Spleen (tissue), 11 donors: ENCODE measurements at regions not wholly inside any gene's neighbourhood (a gene's known extent, or its start where the extent isn't known, plus 50 kb on each side); places are given as distances from the start of the nearest gene placed in this dataset.

Experiments
- DNase-seq: peaks from one replicate; pipeline ENCODE4 v3.0.0-alpha.2; 2020
- H3K27ac ChIP-seq, 8 donors: fragments of 200-600 bp; sonication (generic) in 7 of 8; 1 replicate in 4 of 8; 2 replicates in 4 of 8; pipeline versions ENCODE4 v1.5.0 to v1.8.0; 2016 to 2021; ENCODE audit warnings: inconsistent platforms in 4 of 8, mild to moderate bottlenecking in 4 of 8, moderate library complexity in 1 of 8
- H3K27me3 ChIP-seq, 7 donors: fragments of 200-600 bp; sonication (generic) in 6 of 7; replicated peaks in 1 of 7; 1 replicate in 4 of 7; 2 replicates in 3 of 7; pipeline versions ENCODE4 v1.5.0 to v1.8.0; 2016 to 2021; ENCODE audit warnings: inconsistent platforms in 3 of 7, mild to moderate bottlenecking in 1 of 7
- H3K36me3 ChIP-seq, 6 donors: fragments of 200-600 bp; sonication (generic) in 5 of 6; 1 replicate in 4 of 6; 2 replicates in 2 of 6; pipeline versions ENCODE4 v1.5.0 to v1.8.0; 2016 to 2021; ENCODE audit warnings: inconsistent platforms in 2 of 6
- H3K4me1 ChIP-seq, 6 donors: fragments of 200-600 bp; sonication (generic) in 5 of 6; 1 replicate in 3 of 6; 2 replicates in 3 of 6; pipeline versions ENCODE4 v1.5.0 to v1.8.0; 2016 to 2021; ENCODE audit warnings: inconsistent platforms in 3 of 6
- H3K4me3 ChIP-seq, 8 donors: fragments of 200-600 bp; sonication (generic) in 7 of 8; 1 replicate in 4 of 8; 2 replicates in 4 of 8; pipeline versions ENCODE4 v1.5.0 to v1.8.0; 2016 to 2021; ENCODE audit warnings: inconsistent platforms in 4 of 8, mild to moderate bottlenecking in 4 of 8, moderate library complexity in 2 of 8
- H3K9me3 ChIP-seq, 8 donors: fragments of 200-600 bp; sonication (generic) in 7 of 8; 1 replicate in 4 of 8; 2 replicates in 4 of 8; pipeline versions ENCODE4 v1.5.0 to v1.8.0; 2016 to 2021; ENCODE audit warnings: inconsistent platforms in 4 of 8
- POLR2A ChIP-seq, 3 donors: fragments of 450-650 bp; IDR thresholded peaks; one replicate each; pipeline ENCODE4 v1.5.1; 2017; ENCODE audit warnings: antibody characterized with exemption in 3 of 3, mild to moderate bottlenecking in 1 of 3
- POLR2AphosphoS5 ChIP-seq, 3 donors: sonication (generic); formaldehyde crosslinking; IDR thresholded peaks; one replicate each; pipeline ENCODE4 v1.5.1; 2017; ENCODE audit warnings: antibody characterized with exemption in 3 of 3
- WGBS, 5 donors: extraction: QIAGEN DNeasy Blood & Tissue Kit in 3 of 5; methylation state at CpG; one replicate each; pipeline versions ENCODE4 v1.1.5 to v1.1.7; 2013 to 2018; 5-methylcytosine and 5-hydroxymethylcytosine counted together
- intact Hi-C: fragments of 100-400 bp; cut with DNase I; formaldehyde crosslinking; loops from one replicate; pipeline ENCODE4 v1.15.0; 2023; ENCODE audit warnings: low total_unique reads
- TF ChIP-seq, protein P1 (sequence below), 11 experiments: fragments of 200-600 bp in 7 of 11; fragments of 450-650 bp in 4 of 11; sonication (generic) in 4 of 11; IDR thresholded peaks in 8 of 11; conservative IDR thresholded peaks in 3 of 11; 1 replicate in 7 of 11; 2 replicates in 4 of 11; pipeline versions ENCODE4 v1.4.0 to v1.8.0; 2016 to 2021; ENCODE audit warnings: antibody characterized with exemption in 11 of 11, inconsistent platforms in 4 of 11, mild to moderate bottlenecking in 1 of 11
- donor health status: healthy with polysubstance abuse.
- donor health status: DM: no; HTN: no; CAD: no; lungs with moderate emphysema.
- donor health status: DM: no; HTN: no; CAD: no.
- donor health status: Bipolar disorder and iron deficiency.
- donor health status: healthy.
- donor health status: DM: no; HTN: no; CAD: no.
- donor health status: DM: yes; HTN: yes; CAD: no.

DNA sequence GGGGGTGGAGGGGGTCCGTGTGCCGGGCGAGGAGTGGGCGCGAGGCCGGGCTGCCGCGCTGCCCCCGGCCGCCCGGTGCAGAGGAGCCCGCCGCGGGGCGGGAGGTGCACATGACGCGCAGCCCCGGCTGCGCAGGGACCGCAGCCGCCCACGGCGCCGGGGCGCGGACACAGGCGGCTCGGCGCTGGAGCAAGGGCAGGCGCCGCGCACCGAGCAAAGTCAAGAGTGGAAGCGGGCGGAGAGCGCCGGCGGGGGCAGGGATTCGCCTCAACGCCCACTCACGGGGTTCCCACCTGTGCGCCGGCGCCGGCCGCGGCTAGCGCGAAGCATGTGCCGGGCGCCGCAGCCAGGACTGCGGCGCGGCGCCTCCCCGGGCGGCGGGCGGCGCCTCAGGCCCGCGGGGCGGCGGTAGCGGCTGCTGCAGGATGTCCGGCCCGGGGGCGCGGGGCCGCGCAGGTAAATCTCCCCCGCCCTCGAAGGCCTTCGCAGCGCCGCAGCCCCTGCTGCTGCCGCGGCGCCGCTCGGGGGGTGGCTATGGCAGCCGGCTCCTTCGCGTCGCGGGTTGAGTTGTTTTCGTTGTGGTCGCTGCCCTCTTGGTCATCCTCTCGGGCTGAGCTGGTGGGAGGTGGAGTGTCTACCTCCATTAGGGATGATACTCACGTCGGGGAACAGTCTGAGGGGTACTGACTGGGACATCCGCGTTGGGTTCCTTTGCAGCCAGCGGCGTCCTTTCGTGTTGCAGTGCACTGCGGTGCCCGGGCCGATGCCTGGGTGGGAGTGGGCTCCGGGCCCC lies 216.3 kb upstream of the DTNA start:
- DNase-seq: peak; percentile 60
- intact Hi-C loops: no loop called here
- Histone ChIP-seq H3K36me3 (no peaks in the 10 kb centered on the region), H3K4me1 (peaks cover 0 to 18% (median 0%) of the 10 kb centered on the region in 6 donors), H3K9me3 (no peaks in the 10 kb centered on the region), H3K27ac (peak overlapping the region in 7 of 8 donors; percentile 19 to 81 (median 77)), H3K27me3 (peaks cover 0 to 46% (median 8%) of the 10 kb centered on the region in 7 donors), H3K4me3 (peak overlapping the region; percentile 16 to 70 (median 40))
- 2 to 8% (median 3%) methylated on average over 31 to 101 of the region's 101 CpGs for WGBS, 5 donors
- no peak for TF ChIP-seq POLR2A (IDR thresholded peaks at IDR 0.05)
- TF ChIP-seq POLR2AphosphoS5 (IDR thresholded peaks at IDR 0.05): no peak
- TF ChIP-seq, protein P1, sequence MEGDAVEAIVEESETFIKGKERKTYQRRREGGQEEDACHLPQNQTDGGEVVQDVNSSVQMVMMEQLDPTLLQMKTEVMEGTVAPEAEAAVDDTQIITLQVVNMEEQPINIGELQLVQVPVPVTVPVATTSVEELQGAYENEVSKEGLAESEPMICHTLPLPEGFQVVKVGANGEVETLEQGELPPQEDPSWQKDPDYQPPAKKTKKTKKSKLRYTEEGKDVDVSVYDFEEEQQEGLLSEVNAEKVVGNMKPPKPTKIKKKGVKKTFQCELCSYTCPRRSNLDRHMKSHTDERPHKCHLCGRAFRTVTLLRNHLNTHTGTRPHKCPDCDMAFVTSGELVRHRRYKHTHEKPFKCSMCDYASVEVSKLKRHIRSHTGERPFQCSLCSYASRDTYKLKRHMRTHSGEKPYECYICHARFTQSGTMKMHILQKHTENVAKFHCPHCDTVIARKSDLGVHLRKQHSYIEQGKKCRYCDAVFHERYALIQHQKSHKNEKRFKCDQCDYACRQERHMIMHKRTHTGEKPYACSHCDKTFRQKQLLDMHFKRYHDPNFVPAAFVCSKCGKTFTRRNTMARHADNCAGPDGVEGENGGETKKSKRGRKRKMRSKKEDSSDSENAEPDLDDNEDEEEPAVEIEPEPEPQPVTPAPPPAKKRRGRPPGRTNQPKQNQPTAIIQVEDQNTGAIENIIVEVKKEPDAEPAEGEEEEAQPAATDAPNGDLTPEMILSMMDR (IDR thresholded peaks at IDR 0.05 in 8 of 11, conservative IDR thresholded peaks at IDR 0.05 in 3 of 11): no peak

DNA sequence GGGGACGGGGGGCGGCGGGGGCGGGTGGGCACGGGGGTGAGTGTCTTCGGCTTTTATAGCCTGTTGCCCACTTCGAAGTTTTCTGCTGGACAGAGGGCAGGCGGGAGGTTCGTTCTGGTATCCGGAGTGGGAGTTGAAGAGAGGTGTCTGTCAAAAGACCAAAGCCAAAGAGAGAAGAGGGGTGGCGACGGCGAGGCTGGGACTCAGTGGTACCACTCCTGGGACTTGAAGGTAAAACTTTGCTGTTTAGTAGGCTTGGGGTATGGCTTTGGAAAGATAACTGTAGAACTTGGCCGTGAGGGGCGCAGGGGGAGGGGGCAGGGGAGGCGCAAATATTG lies 215.8 kb upstream of the DTNA start:
- Histone ChIP-seq H3K9me3 (no peaks in the 10 kb centered on the region), H3K4me1 (peaks cover 0 to 18% (median 0%) of the 10 kb centered on the region in 6 donors), H3K36me3 (no peaks in the 10 kb centered on the region), H3K27ac (peak overlapping the region in 6 of 8 donors; percentile 35 to 81 (median 78)), H3K27me3 (peaks cover 0 to 46% (median 8%) of the 10 kb centered on the region in 7 donors), H3K4me3 (peak overlapping the region; percentile 16 to 70 (median 39))
- intact Hi-C loops: no loop called here
- TF ChIP-seq, protein P1 (IDR thresholded peaks at IDR 0.05 in 8 of 11, conservative IDR thresholded peaks at IDR 0.05 in 3 of 11): no peak
- TF ChIP-seq POLR2AphosphoS5 (IDR thresholded peaks at IDR 0.05) (no peak), POLR2A (IDR thresholded peaks at IDR 0.05) (no peak)
- WGBS, 5 donors: 8 to 11% (median 9%) methylated on average over 12 to 16 of the region's 16 CpGs
- peak; percentile 57 for DNase-seq

GRCh38 chr18:34495506-34495905 lies 214.6 kb upstream of the DTNA start:
- no peak overlapping the region for H3K27ac ChIP-seq
- no peak for DNase-seq

GRCh38 chr18:34501553-34501952 lies 208.5 kb upstream of the DTNA start:
- Histone ChIP-seq H3K27ac (no peak overlapping the region), H3K27me3 (no peaks in the 10 kb centered on the region), H3K9me3 (peaks cover 0 to 29% (median 11%) of the 10 kb centered on the region in 8 donors), H3K4me1 (no peaks in the 10 kb centered on the region), H3K4me3 (no peak overlapping the region), H3K36me3 (no peaks in the 10 kb centered on the region)
- WGBS, 5 donors: 56 to 75% (median 57%) methylated on average over 4 of the region's 4 CpGs
- TF ChIP-seq, protein P1 (IDR thresholded peaks at IDR 0.05 in 8 of 11, conservative IDR thresholded peaks at IDR 0.05 in 3 of 11): no peak
- TF ChIP-seq POLR2AphosphoS5 (IDR thresholded peaks at IDR 0.05): no peak
- no peak for TF ChIP-seq POLR2A (IDR thresholded peaks at IDR 0.05)
- DNase-seq: no peak
- intact Hi-C loops: no loop called here

More at GRCh38 chr18:34495506-34495905, 214.6 kb upstream of the DTNA start:
- 34 to 40% (median 35%) methylated on average over 6 of the region's 6 CpGs for WGBS, 5 donors
- Histone ChIP-seq H3K27me3 (peaks cover 0 to 42% (median 8%) of the 10 kb centered on the region in 7 donors), H3K4me3 (no peak overlapping the region), H3K36me3 (no peaks in the 10 kb centered on the region), H3K9me3 (peaks cover 0 to 3% (median under 1%) of the 10 kb centered on the region in 8 donors), H3K4me1 (peaks cover 0 to 18% (median 0%) of the 10 kb centered on the region in 6 donors)
- intact Hi-C loops: no loop called here
- TF ChIP-seq POLR2AphosphoS5 (IDR thresholded peaks at IDR 0.05): no peak
- TF ChIP-seq, protein P1 (IDR thresholded peaks at IDR 0.05 in 8 of 11, conservative IDR thresholded peaks at IDR 0.05 in 3 of 11): no peak
- TF ChIP-seq POLR2A (IDR thresholded peaks at IDR 0.05): no peak
